HepG2 (cell line): ENCODE measurements at regions not wholly inside any gene's neighbourhood (a gene's known extent, or its start where the extent isn't known, plus 50 kb on each side); places are given as distances from the start of the nearest gene placed in this dataset.

Experiments
- DMAP1 ChIP-seq: IDR thresholded peaks from 2 replicates; pipeline ENCODE4 v1.6.1; 2016
- FOXP1 ChIP-seq, 2 experiments: fragments of 450-650 bp in 1 of 2; IDR thresholded peaks; 2 replicates each; pipeline ENCODE4 v1.6.1; 2017 to 2018; ENCODE audit warnings: antibody characterized with exemption in 1 of 2
- HMGXB3 ChIP-seq: sonication (generic); formaldehyde crosslinking; IDR thresholded peaks from 2 replicates; pipeline ENCODE4 v1.4.0; 2020; ENCODE audit warnings: missing genetic modification reagents, borderline replicate concordance
- KIAA2018 ChIP-seq: sonication (generic); formaldehyde crosslinking; IDR thresholded peaks from 2 replicates; pipeline ENCODE4 v1.5.0; 2020; ENCODE audit warnings: mild to moderate bottlenecking, missing genetic modification reagents, borderline replicate concordance
- KLF15 ChIP-seq: sonication (generic); formaldehyde crosslinking; IDR thresholded peaks from 2 replicates; pipeline ENCODE4 v1.8.1; 2023; ENCODE audit warnings: borderline replicate concordance, mild to moderate bottlenecking, inconsistent platforms, missing genetic modification reagents, mixed read lengths

- TF ChIP-seq FOXP1 (IDR thresholded peaks at IDR 0.05): no peak
- no peak for TF ChIP-seq FOXP1 (CRISPR knock-in tag; IDR thresholded peaks at IDR 0.05)
- no peak for TF ChIP-seq KIAA2018 (CRISPR knock-in tag)
- TF ChIP-seq DMAP1 (CRISPR knock-in tag): no peak
- no peak for TF ChIP-seq KLF15 (CRISPR knock-in tag)
- no peak for TF ChIP-seq HMGXB3
These were observed 140.0 kb downstream of the IRF8 start (continued) for GRCh38 chr16:86038926-86039310.
